Calu3 (cell line): ENCODE measurements at regions not wholly inside any gene's neighbourhood (a gene's known extent, or its start where the extent isn't known, plus 50 kb on each side); places are given as distances from the start of the nearest gene placed in this dataset.

Experiments used
- BruUV-seq: library from RNA; stranded (reverse); fragments of 400-500 nt; replicated peaks from 2 replicates; lab custom pipeline; 2021; lab: Mats Ljungman, UMichigan
- CTCF ChIA-PET: fragments of 300-600 bp; sonication (Branson Sonifier 250); formaldehyde crosslinking; loops from one replicate; lab custom pipeline; 2022; ENCODE audit warnings: antibody characterized with exemption; lab: Charles Lee
- DNase-seq: peaks from one replicate; pipeline ENCODE4 v3.0.0; 2022
- H3K27ac Mint-ChIP-seq: one replicate; pipeline ENCODE4 v1.8.0; 2022; ENCODE audit warnings: mixed read lengths; ENCODE audit not compliant: unreplicated experiment
- H3K27me3 Mint-ChIP-seq: one replicate; pipeline ENCODE4 v1.8.0; 2022; ENCODE audit warnings: mixed read lengths; ENCODE audit not compliant: unreplicated experiment
- H3K36me3 Mint-ChIP-seq: one replicate; pipeline ENCODE4 v1.8.0; 2022; ENCODE audit warnings: mild to moderate bottlenecking, moderate library complexity, mixed read lengths; ENCODE audit not compliant: insufficient read depth, unreplicated experiment
- H3K4me1 Mint-ChIP-seq: one replicate; pipeline ENCODE4 v1.8.0; 2022; ENCODE audit warnings: mild to moderate bottlenecking, low read depth, mixed read lengths; ENCODE audit not compliant: unreplicated experiment
- H3K4me3 Mint-ChIP-seq: one replicate; pipeline ENCODE4 v1.8.0; 2022; ENCODE audit warnings: mild to moderate bottlenecking, low read depth, moderate library complexity, mixed read lengths; ENCODE audit not compliant: unreplicated experiment
- H3K9me3 Mint-ChIP-seq: one replicate; pipeline ENCODE4 v1.8.0; 2022; ENCODE audit warnings: low read depth, mixed read lengths; ENCODE audit not compliant: unreplicated experiment
- CTCF ChIP-seq: fragments of 200-600 bp; IDR thresholded peaks from one replicate; pipeline ENCODE4 v1.8.0; 2022; ENCODE audit warnings: antibody characterized with exemption; ENCODE audit not compliant: unreplicated experiment
- intact Hi-C: fragments of 100-400 bp; cut with micrococcal nuclease; formaldehyde crosslinking; loops from one replicate; pipeline ENCODE4 v1.10.0; 2022; ENCODE audit not compliant: unreplicated experiment

GRCh38 chr13:106403280-106403679 lies 132.2 kb downstream of the EFNB2 start:
- TF ChIP-seq CTCF, result no peak
- DNase-seq, result no peak
- Mint-ChIP-seq H3K9me3 (no peaks in the 10 kb centered on the region), H3K27ac (no peak overlapping the region), H3K4me3 (no peak overlapping the region), H3K4me1 (no peaks in the 10 kb centered on the region), H3K27me3 (no peaks in the 10 kb centered on the region), H3K36me3 (no peaks in the 10 kb centered on the region)
- intact Hi-C loops, result no loop called here
- BruUV-seq, result no TSS peak
- CTCF ChIA-PET, result no interaction called here

- no peaks in the 10 kb centered on the region for H3K4me1 Mint-ChIP-seq
- BruUV-seq, result no TSS peak
- H3K4me3 Mint-ChIP-seq, result no peak overlapping the region
- TF ChIP-seq CTCF, result no peak
- DNase-seq, result no peak
- H3K9me3 Mint-ChIP-seq, result no peaks in the 10 kb centered on the region
- CTCF ChIA-PET, result no interaction called here
- H3K27me3 Mint-ChIP-seq, result no peaks in the 10 kb centered on the region
- intact Hi-C loops, result no loop called here
- no peaks in the 10 kb centered on the region for H3K36me3 Mint-ChIP-seq
- H3K27ac Mint-ChIP-seq, result no peak overlapping the region
Measured at GRCh38 chr13:106402866-106403265, 132.6 kb downstream of the EFNB2 start.

GRCh38 chr13:106401081-106401480 lies 134.4 kb downstream of the EFNB2 start:
- H3K9me3 Mint-ChIP-seq, result no peaks in the 10 kb centered on the region
- DNase-seq, result no peak
- no peaks in the 10 kb centered on the region for H3K27me3 Mint-ChIP-seq
- no peak overlapping the region for H3K4me3 Mint-ChIP-seq
- no peak for TF ChIP-seq CTCF
- CTCF ChIA-PET, result no interaction called here
- no peak overlapping the region for H3K27ac Mint-ChIP-seq
- H3K36me3 Mint-ChIP-seq, result no peaks in the 10 kb centered on the region
- no peaks in the 10 kb centered on the region for H3K4me1 Mint-ChIP-seq
- intact Hi-C loops, result no loop called here
- BruUV-seq, result no TSS peak

DNA sequence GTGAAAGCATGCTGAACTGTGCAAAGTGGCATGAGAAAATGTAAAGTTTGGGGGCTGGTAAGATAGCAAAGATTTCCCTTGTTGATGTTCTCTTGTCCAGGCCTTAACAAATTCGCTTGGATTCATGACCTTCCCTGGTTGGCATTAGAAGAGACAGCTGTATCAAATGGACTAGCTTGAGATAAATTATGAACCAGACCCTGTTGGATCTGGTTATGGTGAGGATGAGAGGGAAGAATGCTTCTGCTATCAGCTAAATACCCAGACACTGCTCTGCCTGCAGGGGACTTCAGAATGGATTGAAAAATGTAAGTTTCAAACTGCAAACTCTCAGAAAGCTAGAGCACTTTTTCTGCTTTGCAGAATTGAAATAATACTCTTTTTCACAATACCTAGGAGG lies 135.2 kb downstream of the EFNB2 start:
- H3K27ac Mint-ChIP-seq, result no peak overlapping the region
- H3K4me1 Mint-ChIP-seq, result no peaks in the 10 kb centered on the region
- no peak for DNase-seq
- intact Hi-C loops, result no loop called here
- TF ChIP-seq CTCF, result no peak
- CTCF ChIA-PET, result no interaction called here
- no peaks in the 10 kb centered on the region for H3K36me3 Mint-ChIP-seq
- no peak overlapping the region for H3K4me3 Mint-ChIP-seq
- BruUV-seq, result no TSS peak
- no peaks in the 10 kb centered on the region for H3K27me3 Mint-ChIP-seq
- no peaks in the 10 kb centered on the region for H3K9me3 Mint-ChIP-seq
